Smooth muscle cell (in vitro differentiated cells): ENCODE measurements at regions not wholly inside any gene's neighbourhood (a gene's known extent, or its start where the extent isn't known, plus 50 kb on each side); places are given as distances from the start of the nearest gene placed in this dataset.
"Not testable (repeated sequence)": the region's sequence is repeated elsewhere in the genome, so short reads cannot be mapped to it uniquely, and the experiment has no call there.

Source experiments
- DNase-seq: peaks from one replicate; lab custom pipeline; 2025; ENCODE audit not compliant: unreplicated experiment; lab: John Stamatoyannopoulos, UW
- H2AFZ ChIP-seq: fragments of 200-600 bp; sonication (generic); 2 replicates; pipeline ENCODE4 v1.6.0; 2016; ENCODE audit warnings: antibody characterized with exemption, low read depth, mild to moderate bottlenecking
- H3F3A ChIP-seq: fragments of 200-600 bp; sonication (generic); 2 replicates; pipeline ENCODE4 v1.6.0; 2017; ENCODE audit warnings: antibody characterized with exemption, low read depth
- H3K27ac ChIP-seq: fragments of 200-600 bp; sonication (generic); 2 replicates; pipeline ENCODE4 v1.5.1; 2016; ENCODE audit warnings: low read depth, mild to moderate bottlenecking
- H3K27me3 ChIP-seq: fragments of 200-600 bp; sonication (generic); 2 replicates; pipeline ENCODE4 v1.6.1; 2016; ENCODE audit warnings: low read depth, mild to moderate bottlenecking
- H3K36me3 ChIP-seq: fragments of 200-600 bp; sonication (generic); 2 replicates; pipeline ENCODE4 v1.5.1; 2016; ENCODE audit warnings: low read depth
- H3K4me1 ChIP-seq: fragments of 200-600 bp; sonication (generic); 2 replicates; pipeline ENCODE4 v1.5.1; 2016; ENCODE audit warnings: low read depth
- H3K4me2 ChIP-seq: fragments of 200-600 bp; sonication (generic); 2 replicates; pipeline ENCODE4 v1.6.0; 2016; ENCODE audit warnings: mild to moderate bottlenecking
- H3K4me3 ChIP-seq: fragments of 200-600 bp; sonication (generic); 2 replicates; pipeline ENCODE4 v1.5.1; 2016; ENCODE audit warnings: mild to moderate bottlenecking
- H3K79me2 ChIP-seq: fragments of 200-600 bp; sonication (generic); 2 replicates; pipeline ENCODE4 v1.6.0; 2016; ENCODE audit warnings: low read depth, mild to moderate bottlenecking
- H3K9ac ChIP-seq: fragments of 200-600 bp; sonication (generic); 2 replicates; pipeline ENCODE4 v1.6.0; 2016; ENCODE audit warnings: low read depth
- H3K9me3 ChIP-seq: fragments of 200-600 bp; sonication (generic); replicated peaks from 2 replicates; pipeline ENCODE4 v1.5.1; 2016; ENCODE audit warnings: low read depth
- H4K20me1 ChIP-seq: fragments of 200-600 bp; sonication (generic); 2 replicates; pipeline ENCODE4 v1.6.0; 2016; ENCODE audit warnings: low read depth
- CTCF ChIP-seq: fragments of 200-600 bp; sonication (generic); IDR thresholded peaks from 2 replicates; pipeline ENCODE4 v1.5.1; 2017; ENCODE audit warnings: borderline replicate concordance, mild to moderate bottlenecking, antibody characterized with exemption; ENCODE audit not compliant: insufficient read depth, poor library complexity, severe bottlenecking
- WGBS: methylation state at CpG from one replicate; pipeline ENCODE4 v1.1.7; 2016; ENCODE audit warnings: low lambda C conversion rate; 5-methylcytosine and 5-hydroxymethylcytosine counted together

GRCh38 chr5:17331651-17332050 is 114.2 kb downstream of the BASP1 start:
- Histone ChIP-seq H3K27me3 (no peaks in the 10 kb centered on the region), H3K9ac (no peak overlapping the region), H2AFZ (no peak overlapping the region), H3K79me2 (no peaks in the 10 kb centered on the region), H3K36me3 (no peaks in the 10 kb centered on the region), H3K9me3 (no peaks in the 10 kb centered on the region), H3K27ac (no peak overlapping the region), H3K4me1 (no peaks in the 10 kb centered on the region), H3K4me2 (no peak overlapping the region), H3F3A (no peaks in the 10 kb centered on the region), H4K20me1 (no peaks in the 10 kb centered on the region), H3K4me3 (no peak overlapping the region)
- WGBS, result 100% methylated on average over 4 of the region's 4 CpGs
- TF ChIP-seq CTCF, result no peak
- no peak for DNase-seq

- H3K79me2 ChIP-seq, result no peaks in the 10 kb centered on the region
- H3K4me1 ChIP-seq, result no peaks in the 10 kb centered on the region
- no peak overlapping the region for H3K4me3 ChIP-seq
- H4K20me1 ChIP-seq, result no peaks in the 10 kb centered on the region
- WGBS, result 99% methylated on average over 3 of the region's 3 CpGs
- no peaks in the 10 kb centered on the region for H3K27me3 ChIP-seq
- no peak overlapping the region for H2AFZ ChIP-seq
- H3F3A ChIP-seq, result no peaks in the 10 kb centered on the region
- H3K36me3 ChIP-seq, result no peaks in the 10 kb centered on the region
- H3K4me2 ChIP-seq, result no peak overlapping the region
- no peaks in the 10 kb centered on the region for H3K9me3 ChIP-seq
- DNase-seq, result no peak
- no peak overlapping the region for H3K27ac ChIP-seq
- H3K9ac ChIP-seq, result no peak overlapping the region
- no peak for TF ChIP-seq CTCF
Observed at GRCh38 chr5:17333755-17334154, 116.3 kb downstream of the BASP1 start.

GRCh38 chr5:17336054-17336453 is 118.6 kb downstream of the BASP1 start:
- Histone ChIP-seq H3K9ac (no peak overlapping the region), H3K36me3 (no peaks in the 10 kb centered on the region), H3K9me3 (no peaks in the 10 kb centered on the region), H3K4me1 (no peaks in the 10 kb centered on the region), H3K4me2 (no peak overlapping the region), H3K4me3 (no peak overlapping the region), H3K79me2 (no peaks in the 10 kb centered on the region), H3K27me3 (no peaks in the 10 kb centered on the region), H3F3A (no peaks in the 10 kb centered on the region), H4K20me1 (no peaks in the 10 kb centered on the region), H3K27ac (no peak overlapping the region), H2AFZ (peak overlapping the region; percentile 43)
- DNase-seq, result no peak
- 9% methylated on average over 1 of the region's 1 CpG for WGBS
- TF ChIP-seq CTCF, result no peak

- not testable (repeated sequence) for DNase-seq, H3K4me2 ChIP-seq, H3K79me2 ChIP-seq, H2AFZ ChIP-seq, H3K27me3 ChIP-seq, H3F3A ChIP-seq, H3K9ac ChIP-seq, H4K20me1 ChIP-seq, H3K27ac ChIP-seq, H3K36me3 ChIP-seq, H3K4me1 ChIP-seq, H3K9me3 ChIP-seq, H3K4me3 ChIP-seq
- 85% methylated on average over 3 of the region's 3 CpGs for WGBS
Observed at GRCh38 chr5:17336723-17337122, 119.3 kb downstream of the BASP1 start.
